Stimulated activated naive CD8-positive, alpha-beta T cell treated with anti-CD3 and anti-CD28 coated beads, Interleukin-15, amount 100 ng/mL, for 72 hours (primary cell): ENCODE measurements at regions not wholly inside any gene's neighbourhood (a gene's known extent, or its start where the extent isn't known, plus 50 kb on each side); places are given as distances from the start of the nearest gene placed in this dataset.
"Not testable (repeated sequence)": the region's sequence is repeated elsewhere in the genome, so short reads cannot be mapped to it uniquely, and the experiment has no call there.

Source experiments
- ATAC-seq: fragments of 150-1000 bp; cut with Tn5 transposase; 2 replicates; pipeline ENCODE4 v1.10.0; 2021; ENCODE audit warnings: mild to moderate bottlenecking, moderate library complexity
- DNase-seq, 2 donors: peaks; one replicate each; pipeline ENCODE4 v3.0.0; 2021 to 2022
- H3K27ac Mint-ChIP-seq, 2 donors: one replicate each; pipeline ENCODE4 v1.8.0; 2022; ENCODE audit warnings: mild to moderate bottlenecking in 2 of 2, mixed read lengths in 2 of 2, moderate library complexity in 2 of 2
- H3K27me3 Mint-ChIP-seq: one replicate; pipeline ENCODE4 v1.8.0; 2022; ENCODE audit warnings: mixed read lengths
- H3K4me1 Mint-ChIP-seq: one replicate; pipeline ENCODE4 v1.8.0; 2022; ENCODE audit warnings: mild to moderate bottlenecking, mixed read lengths
- H3K4me3 Mint-ChIP-seq, 2 donors: one replicate each; pipeline ENCODE4 v1.8.0; 2022; ENCODE audit warnings: mild to moderate bottlenecking in 2 of 2, mixed read lengths in 2 of 2, moderate library complexity in 1 of 2
- H3K9me3 Mint-ChIP-seq, 2 donors: one replicate each; pipeline ENCODE4 v1.8.0; 2022; ENCODE audit warnings: mixed read lengths in 2 of 2

DNA sequence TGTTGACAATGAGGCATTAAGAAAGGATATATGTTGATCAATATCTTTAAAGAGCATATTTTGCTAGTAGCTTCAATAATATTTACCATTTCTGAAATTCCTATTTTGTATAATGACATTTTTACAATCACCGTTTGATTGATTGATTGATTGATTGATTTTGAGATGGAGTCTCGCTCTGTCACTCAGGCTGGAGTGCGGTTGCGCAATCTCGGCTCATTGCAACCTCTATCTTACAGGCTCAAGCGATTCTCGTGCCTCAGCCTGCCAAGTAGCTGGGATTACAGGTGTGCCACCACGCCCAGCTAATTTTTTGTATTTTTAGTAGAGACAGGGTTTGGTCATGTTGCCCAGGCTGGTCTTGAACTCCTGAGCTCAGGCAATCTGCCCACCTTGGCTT is 150.9 kb upstream of the TEX13D start:
- not testable (repeated sequence) for H3K27ac Mint-ChIP-seq, H3K9me3 Mint-ChIP-seq, H3K4me1 Mint-ChIP-seq, H3K27me3 Mint-ChIP-seq, DNase-seq, H3K4me3 Mint-ChIP-seq, ATAC-seq

DNA sequence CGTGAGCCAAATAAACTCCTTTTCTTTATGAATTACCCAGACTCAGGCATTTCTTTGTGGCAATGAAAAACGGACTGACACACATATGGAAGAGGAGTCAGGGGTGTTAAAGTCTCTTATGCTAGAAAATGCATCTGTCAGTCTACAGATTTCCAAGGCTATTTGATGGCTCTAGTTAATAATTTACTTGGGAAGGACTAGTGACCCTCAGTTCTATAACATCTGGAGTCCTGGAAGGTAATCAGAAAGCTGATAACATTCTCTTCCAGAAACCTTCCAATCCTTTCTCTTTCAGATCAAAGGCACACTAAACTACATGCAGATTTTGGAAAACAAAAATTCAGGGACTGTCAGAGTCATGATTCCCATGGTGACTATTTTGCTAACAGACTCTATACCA is 142.0 kb upstream of the TEX13D start:
- Mint-ChIP-seq H3K9me3 (no peaks in the 10 kb centered on the region), H3K4me1 (no peaks in the 10 kb centered on the region), H3K27me3 (no peaks in the 10 kb centered on the region), H3K27ac (no peak overlapping the region), H3K4me3 (no peak overlapping the region)
- DNase-seq (no peak), ATAC-seq (no peak)

DNA sequence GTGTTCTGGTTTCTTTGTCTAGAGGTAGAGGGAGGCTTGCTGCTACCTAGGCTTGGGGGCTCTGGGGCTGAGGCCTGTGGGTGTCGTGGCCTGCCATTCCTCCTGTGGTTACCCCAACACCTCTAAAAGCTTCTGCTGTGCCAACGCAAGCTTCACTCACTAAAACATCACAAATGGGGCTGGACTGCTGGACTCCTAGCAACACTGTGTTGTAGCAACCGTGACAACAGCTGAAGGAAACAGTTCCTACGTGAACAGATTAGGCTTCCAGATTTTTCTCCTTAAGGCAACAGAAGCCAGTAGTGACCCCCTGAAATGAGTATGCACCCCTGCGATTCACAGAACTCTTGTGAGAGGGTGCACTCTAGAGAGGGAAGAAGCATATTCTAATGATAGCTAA is 138.3 kb upstream of the TEX13D start:
- H3K27me3 Mint-ChIP-seq: no peaks in the 10 kb centered on the region
- H3K9me3 Mint-ChIP-seq: no peaks in the 10 kb centered on the region
- ATAC-seq (no peak), DNase-seq (no peak)
- no peaks in the 10 kb centered on the region for H3K4me1 Mint-ChIP-seq
- no peak overlapping the region for H3K27ac Mint-ChIP-seq
- no peak overlapping the region for H3K4me3 Mint-ChIP-seq

DNA sequence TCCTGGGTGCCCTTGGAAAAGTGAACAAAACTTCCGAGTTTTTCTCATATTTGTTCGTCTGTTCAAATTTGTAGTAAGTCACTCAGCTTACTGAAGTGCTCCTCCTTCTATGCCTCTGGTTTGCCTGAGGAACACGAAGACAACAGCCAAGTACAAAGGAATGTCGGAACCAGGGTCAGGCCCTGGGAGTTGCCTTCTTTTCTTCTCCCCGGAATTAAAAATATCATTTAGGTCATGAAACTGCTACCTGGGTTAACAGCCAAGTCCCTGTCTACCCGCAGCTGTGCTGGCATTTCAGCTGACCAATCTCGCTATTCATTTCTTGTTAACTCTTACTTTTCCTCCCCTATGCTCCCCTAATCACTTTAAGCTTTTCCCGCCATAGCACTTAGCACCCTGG is 137.6 kb upstream of the TEX13D start:
- H3K4me1 Mint-ChIP-seq: no peaks in the 10 kb centered on the region
- no peaks in the 10 kb centered on the region for H3K27me3 Mint-ChIP-seq
- no peak overlapping the region for H3K4me3 Mint-ChIP-seq
- DNase-seq: no peak
- no peak for ATAC-seq
- no peak overlapping the region for H3K27ac Mint-ChIP-seq
- no peaks in the 10 kb centered on the region for H3K9me3 Mint-ChIP-seq

DNA sequence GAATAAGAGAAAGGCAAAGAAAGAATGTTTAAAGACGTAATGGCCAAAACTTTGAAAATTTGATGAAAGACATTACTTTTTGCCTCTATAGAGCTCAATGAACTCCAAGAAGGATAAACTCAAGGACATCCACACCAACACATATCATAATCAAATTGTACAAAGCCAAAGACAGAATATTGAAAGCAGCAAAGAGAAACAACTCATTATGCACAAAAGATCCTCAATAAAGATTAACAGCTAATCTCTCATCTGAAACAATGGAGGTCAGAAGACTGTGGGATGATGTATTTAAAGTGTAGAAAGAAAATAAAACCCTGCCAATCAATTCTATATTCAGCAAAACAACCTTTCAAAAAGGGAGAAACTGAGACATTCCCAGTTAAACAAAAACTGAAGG is 129.1 kb upstream of the TEX13D start:
- DNase-seq: no peak
- H3K9me3 Mint-ChIP-seq: peaks cover 5 to 6% of the 10 kb centered on the region in 2 donors

DNA sequence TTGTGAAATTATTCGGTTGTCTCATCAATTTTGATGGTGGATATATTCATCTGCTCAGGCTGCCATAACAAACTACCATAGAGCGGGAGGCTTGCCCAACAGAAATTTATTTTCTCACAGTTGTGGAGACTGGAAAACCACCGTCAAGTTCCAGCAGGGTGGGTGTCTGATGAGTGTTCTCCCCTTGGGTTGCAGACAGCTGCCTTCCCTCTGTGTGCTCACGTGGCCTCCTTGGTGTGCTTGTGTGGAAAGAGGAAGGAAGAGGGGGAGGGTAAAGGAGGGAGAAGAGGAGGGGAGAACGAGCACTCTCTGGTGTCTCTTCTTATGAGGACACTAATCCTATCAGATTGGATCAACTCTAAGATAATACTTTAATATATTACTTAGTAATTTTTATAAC is 123.8 kb upstream of the TEX13D start:
- H3K4me3 Mint-ChIP-seq: no peak overlapping the region
- DNase-seq (no peak), ATAC-seq (no peak)
- H3K4me1 Mint-ChIP-seq: peaks cover 20% of the 10 kb centered on the region
- no peaks in the 10 kb centered on the region for H3K9me3 Mint-ChIP-seq
- no peak overlapping the region for H3K27ac Mint-ChIP-seq
- H3K27me3 Mint-ChIP-seq: no peaks in the 10 kb centered on the region

More for the DNA sequence above, 129.1 kb upstream of the TEX13D start:
- H3K27me3 Mint-ChIP-seq: no peaks in the 10 kb centered on the region
- no peak for ATAC-seq
- no peak overlapping the region for H3K4me3 Mint-ChIP-seq
- H3K27ac Mint-ChIP-seq: peak overlapping the region in 1 of 2 donors; percentile 67
- no peaks in the 10 kb centered on the region for H3K4me1 Mint-ChIP-seq

DNA sequence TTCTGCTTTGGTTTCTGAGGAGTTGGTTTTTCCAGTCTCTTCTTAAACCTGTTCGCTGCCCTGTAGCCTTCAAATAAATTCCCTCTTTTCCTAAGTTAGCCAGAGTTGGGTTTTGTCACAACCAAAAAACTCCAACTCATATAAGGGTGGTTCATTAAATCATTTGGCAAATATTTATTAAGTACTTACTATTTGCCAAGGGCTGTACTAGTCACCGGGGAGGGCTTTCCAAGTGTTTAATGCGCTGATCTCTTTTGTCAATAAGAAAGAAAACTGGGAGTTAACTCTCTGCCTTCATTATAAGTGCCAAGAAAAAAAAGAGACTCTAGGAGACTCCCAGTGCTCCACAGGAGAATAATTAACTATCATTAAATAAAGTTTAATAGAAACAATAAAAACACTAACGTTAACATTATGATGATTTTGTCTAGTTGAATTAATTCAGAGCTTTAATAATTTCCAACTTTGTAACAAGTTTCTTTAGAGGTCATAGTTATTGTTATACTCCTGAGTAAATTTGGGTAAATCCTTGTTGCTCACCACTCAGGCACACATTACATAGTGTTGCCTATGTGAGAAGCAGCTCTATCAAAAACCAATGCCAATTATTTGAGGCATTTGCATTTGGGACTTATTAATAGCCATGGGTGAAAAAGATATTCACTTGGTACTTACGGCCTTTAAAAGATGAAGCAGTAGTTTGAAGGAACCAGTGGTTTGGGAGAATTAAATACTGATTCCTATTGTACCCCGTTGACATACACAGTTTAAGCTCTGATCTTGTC is 122.5 kb upstream of the TEX13D start:
- peaks cover 29% of the 10 kb centered on the region for H3K4me1 Mint-ChIP-seq
- H3K27ac Mint-ChIP-seq: no peak overlapping the region
- no peaks in the 10 kb centered on the region for H3K9me3 Mint-ChIP-seq
- no peaks in the 10 kb centered on the region for H3K27me3 Mint-ChIP-seq
- DNase-seq (no peak), ATAC-seq (no peak)
- H3K4me3 Mint-ChIP-seq: no peak overlapping the region

DNA sequence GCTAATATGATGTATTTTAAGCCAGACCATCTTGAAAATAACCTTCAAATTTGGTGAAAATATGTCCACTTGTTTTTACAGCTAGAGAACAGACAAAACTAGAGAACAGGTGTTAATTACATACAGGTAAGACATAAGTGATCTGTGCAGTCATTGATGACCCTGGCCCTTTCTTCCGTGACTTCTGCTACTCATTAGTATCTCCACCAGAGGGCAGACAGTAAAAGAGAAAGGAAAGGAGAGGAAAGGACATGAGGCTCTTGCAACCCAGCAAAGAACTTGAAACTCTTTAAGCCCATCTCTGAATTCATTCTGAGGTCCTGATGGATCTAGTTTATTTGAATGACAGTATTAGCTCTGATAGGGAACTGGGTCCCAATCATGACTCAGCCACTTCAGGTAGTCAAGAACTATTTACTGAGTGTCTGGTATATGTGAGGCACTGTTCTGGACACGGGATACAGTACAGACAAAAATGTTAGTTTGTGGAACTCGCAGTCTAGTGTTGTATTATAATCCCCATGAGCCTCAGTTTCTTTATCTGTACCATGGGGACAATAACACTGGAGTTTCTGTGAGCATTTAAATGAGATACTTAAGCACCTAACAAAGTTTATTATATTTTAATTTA is 121.0 kb upstream of the TEX13D start:
- no peaks in the 10 kb centered on the region for H3K9me3 Mint-ChIP-seq
- H3K27me3 Mint-ChIP-seq: no peaks in the 10 kb centered on the region
- H3K4me3 Mint-ChIP-seq: no peak overlapping the region
- DNase-seq (peak in 1 of 2 donors; percentile 30), ATAC-seq (peak; percentile 50)
- peaks cover 43% of the 10 kb centered on the region for H3K4me1 Mint-ChIP-seq
- no peak overlapping the region for H3K27ac Mint-ChIP-seq

DNA sequence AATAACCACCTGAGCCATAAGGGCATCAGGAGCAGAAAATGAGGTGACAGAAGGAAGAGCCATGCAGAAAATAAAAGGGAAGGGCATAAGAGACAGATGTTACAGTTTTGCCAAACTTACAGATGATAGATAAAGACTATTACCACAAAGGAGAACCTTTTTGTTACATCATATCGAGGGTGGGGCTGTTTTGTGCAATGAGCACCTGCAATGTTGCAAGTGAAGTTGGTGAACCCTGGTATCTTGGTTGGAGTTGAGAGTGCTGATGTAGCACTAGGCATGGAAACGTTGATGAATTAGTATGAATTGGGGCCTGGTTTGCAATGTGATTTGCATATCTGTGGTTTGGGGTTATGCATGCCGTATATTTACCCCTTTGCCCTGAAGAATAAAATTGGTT is 119.8 kb upstream of the TEX13D start:
- DNase-seq (peak in 1 of 2 donors; percentile 68), ATAC-seq (peak; percentile 90)
- Mint-ChIP-seq H3K27ac (peak overlapping the region; percentile 74 to 80), H3K4me1 (peaks cover 55% of the 10 kb centered on the region), H3K27me3 (no peaks in the 10 kb centered on the region), H3K4me3 (peak overlapping the region; percentile 8 to 47), H3K9me3 (no peaks in the 10 kb centered on the region)

DNA sequence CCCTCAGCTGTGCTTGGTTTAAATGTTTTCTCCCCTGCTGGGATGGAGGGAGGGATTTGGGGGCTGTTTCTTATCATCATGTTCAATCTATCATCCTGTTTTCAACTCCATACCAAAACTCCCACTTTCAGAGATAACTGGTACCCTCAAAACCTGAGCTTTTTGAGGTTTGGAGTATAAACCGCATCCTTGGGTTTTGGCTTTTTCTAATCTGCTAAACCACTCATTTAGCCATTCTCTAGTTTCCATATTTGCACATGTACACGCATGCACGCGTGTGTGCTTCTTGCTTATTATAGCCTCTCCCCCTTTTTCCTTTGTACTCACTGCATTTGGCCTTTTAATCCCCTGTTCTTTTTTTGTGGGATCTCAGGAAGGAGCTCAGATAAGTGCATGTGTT is 116.7 kb upstream of the TEX13D start:
- H3K9me3 Mint-ChIP-seq: peaks cover 0 to 5% of the 10 kb centered on the region in 2 donors
- no peaks in the 10 kb centered on the region for H3K27me3 Mint-ChIP-seq
- no peak for ATAC-seq
- peak in 1 of 2 donors; percentile 18 for DNase-seq
- peak overlapping the region in 1 of 2 donors; percentile 36 for H3K27ac Mint-ChIP-seq
- H3K4me3 Mint-ChIP-seq: peak overlapping the region; percentile 76 to 88
- H3K4me1 Mint-ChIP-seq: peaks cover 78% of the 10 kb centered on the region

DNA sequence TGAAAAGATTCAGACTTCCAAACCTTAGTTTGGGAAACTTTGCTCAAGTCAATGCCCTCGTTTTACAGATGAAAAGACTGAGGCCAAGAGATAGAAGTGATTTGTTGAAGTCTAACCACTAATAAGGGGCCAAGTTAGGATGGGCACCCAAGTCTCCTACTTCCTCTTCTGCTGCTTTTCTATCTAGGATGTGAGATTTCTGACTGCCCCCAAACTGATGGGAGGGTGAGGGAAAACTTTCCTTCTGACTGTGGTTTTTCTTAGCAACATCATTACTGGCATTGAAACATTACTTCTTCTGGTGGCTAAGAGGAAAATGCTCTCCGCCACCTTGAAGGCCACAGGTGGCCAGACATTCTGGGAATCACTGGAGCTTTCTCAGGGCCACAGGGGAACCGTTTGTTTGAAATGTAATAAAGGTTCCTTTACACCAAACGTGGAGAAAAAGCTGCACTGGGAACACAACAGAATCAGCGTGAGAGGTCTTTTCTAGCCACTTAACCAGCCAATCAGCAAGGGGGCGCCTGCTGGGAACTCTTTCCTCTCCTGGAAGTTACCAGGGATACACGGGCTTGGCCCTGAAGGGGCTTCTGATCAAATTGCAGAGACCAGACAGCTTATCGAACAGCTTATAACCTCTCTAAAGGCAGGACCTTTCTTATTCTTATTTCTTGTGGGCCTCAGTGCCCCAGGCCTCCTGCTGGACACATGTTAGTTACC is 115.9 kb upstream of the TEX13D start:
- Mint-ChIP-seq H3K4me3 (peak overlapping the region; percentile 76 to 88), H3K27ac (peak overlapping the region; percentile 52 to 91), H3K27me3 (no peaks in the 10 kb centered on the region), H3K4me1 (peaks cover 86% of the 10 kb centered on the region), H3K9me3 (peaks cover 0 to 5% of the 10 kb centered on the region in 2 donors)
- no peak for DNase-seq
- ATAC-seq: no peak

DNA sequence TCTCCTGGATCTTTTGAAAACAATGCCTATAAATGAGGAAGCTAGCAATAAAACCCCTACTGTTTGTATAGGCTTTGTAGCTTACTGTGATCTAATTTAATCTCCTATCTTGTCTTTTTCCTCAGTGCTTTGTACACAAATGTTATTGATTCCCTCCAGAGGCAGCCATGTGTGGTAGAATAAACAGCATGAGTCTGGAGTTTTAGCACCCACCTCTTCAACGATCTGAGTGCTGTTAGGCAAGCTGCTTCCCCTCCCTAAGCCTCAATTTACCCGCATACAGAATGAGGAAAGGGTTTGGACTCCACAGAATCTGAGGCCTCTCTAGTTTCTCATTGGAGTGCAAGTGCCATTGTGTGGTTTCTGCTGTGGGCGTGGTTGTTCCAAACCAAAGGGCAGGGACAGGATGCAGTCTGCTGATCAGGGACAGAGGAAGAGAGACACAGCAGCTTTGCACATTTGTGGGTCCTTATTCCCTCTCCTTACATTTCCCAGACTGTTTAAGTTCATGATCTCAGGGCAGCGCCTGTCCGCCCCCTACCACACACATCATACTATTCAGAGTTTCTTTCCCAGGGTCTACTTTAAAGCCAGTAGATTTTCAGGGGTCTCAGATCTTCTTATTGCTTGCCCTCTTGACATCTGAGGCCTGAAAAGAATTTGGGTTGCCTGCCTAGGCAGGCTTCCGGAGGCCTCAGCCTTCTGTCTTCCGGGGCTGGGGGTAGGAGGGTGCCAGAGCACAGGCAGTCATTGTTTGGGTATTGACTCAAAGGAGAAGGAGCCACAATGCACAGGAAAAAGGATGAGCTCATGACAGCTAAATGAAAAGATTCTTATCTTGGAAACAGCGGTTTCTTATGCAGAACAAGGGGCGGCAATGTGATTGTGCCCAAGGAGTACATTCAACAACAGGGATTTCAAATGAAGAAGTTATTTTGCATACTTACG is 114.9 kb upstream of the TEX13D start:
- no peaks in the 10 kb centered on the region for H3K27me3 Mint-ChIP-seq
- peak overlapping the region; percentile 95 to 97 for H3K27ac Mint-ChIP-seq
- peak overlapping the region; percentile 76 to 88 for H3K4me3 Mint-ChIP-seq
- DNase-seq (peak; percentile 56 to 77), ATAC-seq (peak; percentile 92)
- H3K4me1 Mint-ChIP-seq: peaks cover 87% of the 10 kb centered on the region
- peaks cover 0 to 5% of the 10 kb centered on the region in 2 donors for H3K9me3 Mint-ChIP-seq

DNA sequence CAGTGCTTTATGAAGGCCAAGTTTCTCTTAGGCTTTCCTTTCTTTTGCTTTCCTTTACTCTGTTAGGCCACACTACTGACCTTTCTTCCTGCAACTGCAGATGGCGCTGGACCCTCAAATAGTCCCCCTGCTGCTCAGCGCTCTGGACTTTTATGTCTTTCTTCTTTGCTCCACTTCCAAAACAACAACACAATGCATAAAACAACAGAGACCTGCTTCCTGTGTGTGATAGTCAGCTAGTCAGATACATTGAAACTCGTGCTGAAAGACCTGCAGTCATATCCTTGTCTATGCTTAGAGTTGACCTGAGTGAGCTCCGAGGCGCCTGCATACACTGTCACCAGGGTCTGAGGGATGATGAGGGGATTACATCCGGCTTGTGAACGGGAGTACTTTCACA is 108.9 kb upstream of the TEX13D start:
- Mint-ChIP-seq H3K4me3 (peak overlapping the region; percentile 49), H3K9me3 (peaks cover 0 to 5% of the 10 kb centered on the region in 2 donors), H3K27ac (peak overlapping the region; percentile 0 to 43), H3K27me3 (no peaks in the 10 kb centered on the region), H3K4me1 (peaks cover 68% of the 10 kb centered on the region)
- peak in 1 of 2 donors; percentile 44 for DNase-seq
- peak; percentile 77 for ATAC-seq

DNA sequence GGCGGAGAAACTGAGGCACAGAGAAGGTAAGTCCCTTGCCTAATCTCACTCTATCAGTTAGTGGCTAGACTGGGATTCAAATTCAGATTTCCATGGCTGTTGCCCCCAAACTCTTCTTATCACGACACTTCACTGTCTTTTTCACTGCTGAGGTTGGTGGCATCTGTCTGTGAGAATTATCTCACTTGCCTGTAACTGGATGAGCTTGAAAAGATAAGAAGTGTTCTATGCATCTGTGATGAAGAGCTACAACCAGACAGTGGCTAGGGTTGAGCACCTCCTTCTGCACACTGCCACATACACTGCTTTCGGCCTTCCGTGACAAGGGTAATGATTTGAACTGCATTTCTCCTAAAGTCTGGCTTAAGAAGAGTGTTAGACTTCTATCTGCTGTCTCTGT is 107.9 kb upstream of the TEX13D start:
- no peak for ATAC-seq
- DNase-seq: no peak
- Mint-ChIP-seq H3K27ac (no peak overlapping the region), H3K4me3 (no peak overlapping the region), H3K27me3 (no peaks in the 10 kb centered on the region), H3K4me1 (peaks cover 58% of the 10 kb centered on the region), H3K9me3 (peaks cover 0 to 5% of the 10 kb centered on the region in 2 donors)

DNA sequence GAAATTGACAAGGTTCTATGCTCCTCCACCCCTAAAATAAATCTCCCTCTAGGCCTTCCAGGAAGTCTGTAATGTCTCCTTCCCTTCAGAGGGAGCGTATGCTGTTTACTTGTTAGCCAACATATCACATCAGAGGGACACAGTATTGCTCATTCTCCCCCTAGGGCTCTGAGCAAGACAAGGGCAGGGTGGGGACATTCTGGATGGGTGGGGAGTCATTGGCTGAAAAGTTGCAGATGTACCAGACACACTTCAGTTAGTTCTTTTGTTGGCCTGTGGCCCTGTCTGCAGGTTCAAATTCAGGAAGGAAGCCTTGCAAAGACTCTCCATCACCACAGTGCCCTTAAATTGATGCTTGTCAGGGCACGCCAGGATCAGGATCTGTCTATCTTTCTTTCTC is 106.3 kb upstream of the TEX13D start:
- Mint-ChIP-seq H3K9me3 (no peaks in the 10 kb centered on the region), H3K4me3 (no peak overlapping the region), H3K27me3 (no peaks in the 10 kb centered on the region), H3K4me1 (peaks cover 49% of the 10 kb centered on the region), H3K27ac (no peak overlapping the region)
- DNase-seq: no peak
- ATAC-seq: peak; percentile 53
